GM18498 (cell line): ENCODE measurements at regions not wholly inside any gene's neighbourhood (a gene's known extent, or its start where the extent isn't known, plus 50 kb on each side); places are given as distances from the start of the nearest gene placed in this dataset.
"Not testable (repeated sequence)": the region's sequence is repeated elsewhere in the genome, so short reads cannot be mapped to it uniquely, and the experiment has no call there.

Experiments
- ATAC-seq: cut with Tn5 transposase; IDR thresholded peaks from one replicate; pipeline ENCODE4 v1.9.1; 2021; ENCODE audit warnings: mild to moderate bottlenecking, moderate library complexity; ENCODE audit not compliant: unreplicated experiment

DNA sequence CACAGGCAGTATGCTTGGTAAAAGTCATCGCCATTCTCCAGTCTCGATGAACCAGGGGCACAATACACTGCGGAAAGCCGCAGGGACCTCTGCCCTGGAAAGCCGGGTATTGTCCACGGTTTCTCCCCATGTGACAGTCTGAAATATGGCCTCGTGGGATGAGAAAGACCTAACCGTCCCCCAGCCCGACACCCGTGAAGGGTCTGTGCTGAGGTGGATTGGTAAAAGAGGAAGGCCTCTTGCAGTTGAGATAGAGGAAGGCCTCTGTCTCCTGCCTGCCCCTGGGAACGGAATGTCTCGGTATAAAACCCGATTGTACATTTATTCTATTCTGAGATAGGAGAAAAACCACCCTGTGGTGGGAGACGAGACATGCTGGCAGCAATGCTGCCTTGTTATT, 149.1 kb downstream of the TMEM121 start:
- not testable (repeated sequence) for ATAC-seq

DNA sequence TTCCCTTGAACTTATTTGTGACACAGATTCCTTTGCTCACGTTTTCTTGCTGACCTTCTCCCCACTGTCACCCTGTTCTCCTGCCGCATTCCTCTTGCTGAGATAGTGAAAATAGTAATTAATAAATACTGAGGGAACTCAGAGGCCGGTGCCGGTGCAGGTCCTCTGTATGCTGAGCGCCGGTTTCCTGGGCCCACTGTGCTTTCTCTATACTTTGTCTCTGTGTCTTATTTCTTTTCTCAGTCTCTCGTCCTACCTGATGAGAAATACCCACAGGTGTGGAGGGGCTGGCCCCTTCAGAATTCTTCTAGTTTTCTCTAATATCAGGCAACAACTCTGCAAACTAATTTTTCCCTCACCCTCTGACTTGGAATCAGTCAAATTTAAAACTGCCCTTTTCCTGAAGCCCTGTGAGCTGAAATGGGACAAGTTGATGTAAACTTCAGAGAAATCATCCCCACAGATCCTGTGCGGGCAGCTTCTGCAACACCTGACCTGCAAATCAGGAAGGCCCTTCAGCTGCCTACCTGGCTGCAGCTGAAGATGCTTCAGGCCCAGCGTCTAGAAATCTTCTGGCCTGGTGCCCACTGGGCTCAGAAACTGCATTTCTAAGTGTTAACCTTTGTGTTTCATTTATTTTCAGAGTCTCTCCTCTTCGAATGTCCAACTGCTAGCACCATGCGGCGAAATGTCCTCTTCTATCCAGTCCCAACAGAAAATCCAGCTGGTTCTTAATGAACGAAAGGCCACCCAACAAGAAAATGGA, 149.7 kb downstream of the TMEM121 start:
- ATAC-seq = not testable (repeated sequence)

DNA sequence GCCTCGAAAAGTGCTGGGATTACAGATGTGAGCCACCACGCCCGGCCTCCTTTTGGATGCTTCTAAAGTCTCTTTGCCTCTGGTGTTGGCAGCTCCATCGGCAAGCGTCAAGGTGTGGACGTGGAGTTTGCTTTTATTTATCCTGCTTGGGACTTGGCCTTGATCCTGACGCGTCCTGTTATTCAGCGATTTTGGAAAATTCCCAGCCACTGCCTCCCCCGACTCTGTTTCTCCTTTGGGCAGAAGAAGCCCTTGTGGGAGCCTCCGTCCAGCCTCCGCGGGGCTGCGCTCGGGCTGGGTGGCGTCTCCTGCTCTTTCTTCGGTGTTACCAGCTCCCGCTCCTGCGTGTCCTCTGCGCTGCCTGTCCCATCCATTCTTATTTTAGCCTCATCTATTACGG, 151.7 kb downstream of the TMEM121 start:
- not testable (repeated sequence) for ATAC-seq

DNA sequence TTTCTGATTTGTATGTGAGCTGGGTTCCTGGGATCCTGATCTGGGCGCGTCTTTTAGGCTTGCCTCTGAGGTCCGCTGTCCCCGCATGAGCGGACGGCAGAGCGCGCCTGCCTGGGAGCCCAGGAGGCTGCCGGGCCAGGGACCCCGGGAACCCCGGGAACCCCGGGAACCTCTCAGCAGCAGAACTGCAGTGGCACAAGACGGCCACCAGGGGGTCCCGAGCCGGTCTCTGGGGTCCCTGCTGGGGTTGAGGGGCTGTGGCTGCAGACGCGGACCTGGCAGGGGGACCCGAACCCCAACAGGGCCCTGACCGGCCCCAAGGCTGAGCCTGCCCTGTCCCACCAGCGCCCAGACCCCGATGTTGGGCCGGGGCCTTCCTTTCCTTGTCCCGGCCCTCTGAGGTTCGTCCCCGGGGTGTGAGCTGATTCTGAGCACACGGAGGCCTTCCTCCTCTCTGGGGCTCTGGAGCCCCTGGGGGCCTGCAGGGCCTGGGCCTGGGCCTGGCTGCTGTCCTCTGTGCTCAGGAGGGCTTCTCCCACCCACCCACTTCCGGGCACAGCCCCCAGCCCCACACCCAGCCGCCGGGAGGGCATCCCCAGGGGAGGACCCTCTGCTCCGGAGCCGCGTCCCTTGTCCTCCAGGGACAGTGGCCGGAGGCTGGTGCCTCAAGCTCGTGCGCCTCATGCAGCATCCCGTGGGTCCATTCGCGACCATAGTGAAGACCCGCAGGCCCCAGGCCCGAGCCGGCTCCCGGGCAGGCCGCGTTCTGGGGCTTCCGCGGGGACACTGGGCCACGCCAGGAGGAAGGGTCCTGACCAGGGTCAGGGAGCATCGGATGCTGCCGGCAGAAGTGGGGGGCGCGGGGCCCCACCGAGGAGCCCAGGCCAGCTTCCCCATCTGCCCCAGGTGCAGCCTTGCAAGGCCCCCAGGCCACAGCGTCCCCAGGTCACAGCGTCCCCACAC, 152.9 kb downstream of the TMEM121 start:
- ATAC-seq = peak; percentile 19

DNA sequence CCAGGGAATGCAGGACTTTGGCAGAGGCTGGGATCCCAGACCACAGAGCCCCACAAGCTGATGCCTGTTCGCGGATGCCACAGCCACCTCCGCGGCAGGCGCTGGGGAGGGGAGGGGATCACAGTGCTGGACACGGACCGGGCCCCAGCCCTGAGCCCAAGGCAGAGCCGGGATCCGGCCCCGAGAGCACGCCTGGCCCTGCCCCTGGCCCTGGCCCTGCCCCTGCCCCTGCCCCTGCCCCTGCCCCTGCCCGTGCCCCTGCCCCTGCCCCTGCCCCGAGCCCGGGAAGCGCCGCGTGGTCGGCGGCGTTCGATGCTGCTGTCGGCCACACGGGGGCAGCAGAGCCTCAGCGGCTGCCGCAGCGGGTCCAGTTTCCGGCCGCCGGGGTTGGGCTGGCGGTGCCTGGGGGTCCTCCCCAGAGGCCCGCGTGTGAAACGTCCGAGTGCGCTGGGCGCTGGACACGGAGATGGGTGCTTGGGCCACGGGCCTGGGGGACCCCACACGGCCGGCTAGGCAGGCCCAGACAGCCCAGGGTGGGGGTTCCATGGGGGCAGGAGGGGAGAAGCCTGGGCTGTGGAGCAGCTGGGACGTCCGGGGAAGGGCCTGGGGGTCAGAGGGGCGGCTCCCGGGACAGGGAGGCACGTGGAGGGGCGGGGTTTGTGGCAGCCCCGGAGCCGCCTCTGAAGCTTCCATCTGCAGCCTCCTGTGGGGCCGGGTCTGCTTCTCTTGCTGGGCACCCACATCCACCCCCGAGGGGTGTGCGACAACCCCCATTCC, 153.8 kb downstream of the TMEM121 start:
- peak; percentile 61 for ATAC-seq

DNA sequence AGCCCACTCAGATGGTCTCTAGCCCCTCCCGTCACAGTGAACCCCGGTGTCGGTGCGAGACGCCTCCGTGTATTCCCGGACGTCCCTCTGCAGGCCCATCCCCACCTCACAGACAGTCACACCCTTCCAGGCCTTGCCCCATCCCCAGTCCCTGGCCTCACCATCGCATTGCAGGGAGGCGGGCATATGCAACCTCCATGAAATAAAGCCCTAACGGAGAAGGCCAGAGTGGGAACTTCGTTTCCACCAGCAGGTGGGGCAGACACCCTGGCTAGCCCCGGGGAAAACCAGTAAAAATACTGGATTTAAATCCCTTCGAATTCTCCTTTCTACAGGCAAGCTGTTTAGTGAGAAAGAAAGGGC, 154.3 kb downstream of the TMEM121 start:
- peak; percentile 44 for ATAC-seq

DNA sequence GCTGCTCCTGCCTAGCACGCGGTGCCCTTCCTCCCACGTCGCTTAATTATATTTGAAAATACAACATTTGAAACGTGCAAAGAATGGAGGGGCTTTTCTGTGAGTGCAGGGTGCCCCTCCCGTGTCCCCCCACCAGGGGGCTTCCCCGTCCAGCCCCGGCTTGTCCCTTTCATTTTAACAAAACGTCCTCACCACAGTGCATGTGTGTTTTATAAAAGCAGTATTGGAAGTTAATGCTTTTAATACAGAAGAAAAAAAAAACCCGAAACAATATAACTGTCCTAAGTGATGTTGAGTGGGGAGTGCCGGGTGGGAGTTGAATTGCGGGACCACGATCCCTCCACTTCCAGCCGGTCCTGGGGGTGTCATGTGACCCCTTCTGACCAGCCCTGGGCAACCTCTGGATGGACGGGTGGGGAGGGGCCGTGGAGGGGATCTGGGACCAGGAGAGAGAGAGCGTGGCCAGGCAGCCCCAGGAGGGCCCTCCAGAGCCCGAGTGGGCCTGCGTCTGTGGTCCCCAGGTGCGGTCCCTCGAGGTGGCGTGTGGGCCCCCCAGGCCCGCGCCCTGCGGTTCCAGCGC, 155.3 kb downstream of the TMEM121 start:
- not testable (repeated sequence) for ATAC-seq

DNA sequence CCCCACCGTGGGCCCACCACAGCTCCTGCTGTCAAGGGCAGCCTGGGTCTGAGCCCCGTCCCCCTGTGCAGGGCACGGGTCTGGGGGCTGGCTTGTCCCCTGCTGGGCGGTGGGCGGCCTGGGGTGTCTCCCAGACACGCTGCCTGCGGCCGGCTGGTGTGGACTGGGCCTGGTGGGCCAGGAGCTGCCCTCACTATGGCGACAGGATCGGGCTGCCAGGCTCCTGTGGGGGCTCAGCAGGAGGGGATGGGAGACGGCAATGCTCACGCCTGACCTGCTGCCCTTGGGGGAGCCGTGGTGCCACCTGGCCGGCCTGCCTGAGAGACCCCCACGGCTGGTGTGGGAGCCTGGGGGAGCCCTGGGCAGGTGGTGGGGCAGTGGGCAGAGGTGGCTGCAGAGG, 156.1 kb downstream of the TMEM121 start:
- ATAC-seq = not testable (repeated sequence)

DNA sequence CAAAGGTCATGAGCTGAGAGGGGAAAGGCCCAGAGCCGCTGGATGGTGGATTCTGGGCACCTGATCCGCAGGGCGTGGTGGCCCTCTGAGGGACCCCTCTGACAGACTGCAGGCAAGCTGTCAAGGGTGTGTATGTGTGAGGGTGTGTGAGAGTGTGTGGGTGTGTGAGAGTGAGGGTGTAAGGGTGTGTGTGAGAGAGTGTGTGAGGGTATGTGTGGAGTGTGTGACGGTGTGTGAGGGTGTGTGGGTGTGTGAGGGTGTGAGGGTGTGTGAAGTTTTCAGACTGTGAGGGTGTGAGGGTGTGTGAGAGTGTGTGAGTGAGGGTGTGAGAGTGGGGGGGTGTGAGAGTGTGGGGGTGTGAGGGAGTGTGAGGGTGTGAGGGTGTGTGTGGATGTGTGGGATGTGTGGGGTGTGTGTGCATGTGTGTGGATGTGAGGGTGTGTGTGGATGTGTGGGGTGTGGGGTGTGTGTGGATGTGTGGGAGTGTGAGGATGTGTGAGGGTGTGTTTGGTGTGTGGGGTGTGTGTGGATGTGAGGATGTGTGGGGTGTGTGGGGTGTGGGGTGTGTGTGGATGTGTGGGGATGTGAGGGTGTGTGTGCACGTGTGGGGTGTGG, 156.7 kb downstream of the TMEM121 start:
- ATAC-seq = no peak

DNA sequence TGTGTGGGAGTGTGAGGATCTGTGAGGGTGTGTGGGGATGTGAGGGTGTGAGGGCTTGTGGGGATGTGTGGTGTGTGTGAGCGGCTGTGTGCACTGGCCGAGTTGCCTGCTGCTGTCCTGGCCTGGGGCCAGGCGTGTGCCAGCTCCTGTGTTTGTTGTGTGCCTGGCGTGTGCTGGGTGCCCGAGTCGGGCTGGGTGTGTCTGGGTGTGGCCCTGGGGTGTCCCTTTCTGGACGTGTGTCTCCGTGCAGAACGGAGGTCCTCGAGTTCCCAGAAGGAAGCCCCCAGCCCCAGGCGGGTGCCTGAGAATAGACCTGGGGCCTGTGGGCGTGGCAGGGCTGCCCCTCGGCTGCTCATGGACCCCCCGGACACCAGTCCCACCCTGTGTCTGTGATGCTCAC, 157.7 kb downstream of the TMEM121 start:
- ATAC-seq = not testable (repeated sequence)

DNA sequence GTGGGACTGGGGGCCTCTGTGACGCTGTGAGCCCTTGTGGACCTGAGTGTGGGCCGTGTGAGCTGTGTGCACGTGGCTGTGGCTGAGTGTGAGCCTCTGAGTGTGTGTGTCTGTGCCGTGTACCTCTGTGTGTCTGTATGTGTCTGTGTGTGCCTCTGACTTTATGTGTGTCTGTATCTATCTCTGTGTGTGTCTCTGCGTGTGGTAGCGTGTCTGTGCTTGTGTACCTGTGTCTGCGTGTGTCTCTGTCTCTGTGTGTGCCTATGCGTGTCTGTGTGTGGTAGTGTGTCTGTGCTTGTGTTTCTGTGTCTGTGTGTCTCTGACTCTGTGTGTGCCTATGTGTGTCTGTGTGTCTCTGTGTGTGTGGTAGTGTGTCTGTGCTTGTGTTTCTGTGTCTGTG, 158.2 kb downstream of the TMEM121 start:
- ATAC-seq = not testable (repeated sequence)

DNA sequence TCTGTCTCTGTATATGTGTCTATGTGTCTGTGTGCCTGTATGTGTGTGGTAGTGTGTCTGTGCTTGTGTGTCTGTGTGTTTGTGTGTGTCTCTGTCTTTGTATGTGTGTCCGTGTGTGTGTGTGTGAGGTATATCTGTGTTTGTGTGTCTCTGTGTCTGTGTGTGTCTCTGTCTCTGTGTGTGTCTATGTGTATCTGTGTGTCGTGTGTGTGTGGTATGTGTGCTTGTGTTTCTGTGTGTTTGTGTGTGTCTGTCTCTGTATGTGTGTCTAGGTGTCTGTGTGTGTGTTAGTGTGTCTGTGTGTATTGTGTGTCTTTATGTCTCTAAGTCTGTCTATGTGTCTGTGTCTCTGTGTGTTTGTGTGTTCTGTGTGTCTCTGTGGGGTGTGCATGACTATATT, 158.6 kb downstream of the TMEM121 start:
- ATAC-seq = no peak

DNA sequence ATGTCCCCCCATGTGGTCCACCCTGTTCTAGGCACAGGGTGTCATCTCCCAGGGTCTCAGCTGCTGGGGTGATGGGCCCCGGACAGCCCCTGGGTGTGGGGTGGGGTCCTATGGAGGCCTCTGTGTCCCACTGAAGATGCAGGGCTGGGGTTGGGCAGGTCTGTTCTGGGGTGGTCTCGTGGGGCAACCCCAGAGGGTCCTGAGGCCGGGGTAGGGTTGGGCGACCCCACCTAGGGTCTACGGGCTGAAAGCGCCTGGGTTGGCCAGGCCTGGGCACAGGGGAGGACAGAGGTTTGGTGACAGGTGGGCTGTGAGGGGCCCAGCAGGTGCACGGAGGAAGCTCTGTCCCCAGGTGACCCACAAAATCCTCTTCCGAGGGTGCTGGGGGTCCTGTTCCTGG, 159.2 kb downstream of the TMEM121 start:
- not testable (repeated sequence) for ATAC-seq

DNA sequence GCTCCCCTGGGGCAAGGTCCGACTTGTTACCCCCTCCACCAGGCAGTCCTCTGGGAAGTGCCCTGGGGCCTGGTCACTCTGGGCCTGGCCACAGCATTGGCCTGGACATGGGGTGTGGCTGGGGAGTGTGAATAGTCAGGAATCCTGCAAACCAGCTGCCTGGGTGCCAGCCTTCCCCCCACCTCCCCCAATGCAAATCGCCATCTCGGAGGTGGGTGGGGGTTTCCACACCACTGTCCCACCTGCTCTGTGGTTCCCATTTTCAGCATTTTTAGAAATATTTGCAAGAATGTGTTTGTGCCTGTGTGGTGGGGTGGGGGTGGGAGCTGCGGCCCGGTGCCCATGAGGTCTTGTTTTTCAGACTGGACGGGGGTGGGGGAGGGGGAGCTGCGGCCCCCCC, 159.7 kb downstream of the TMEM121 start:
- ATAC-seq = peak; percentile 42

DNA sequence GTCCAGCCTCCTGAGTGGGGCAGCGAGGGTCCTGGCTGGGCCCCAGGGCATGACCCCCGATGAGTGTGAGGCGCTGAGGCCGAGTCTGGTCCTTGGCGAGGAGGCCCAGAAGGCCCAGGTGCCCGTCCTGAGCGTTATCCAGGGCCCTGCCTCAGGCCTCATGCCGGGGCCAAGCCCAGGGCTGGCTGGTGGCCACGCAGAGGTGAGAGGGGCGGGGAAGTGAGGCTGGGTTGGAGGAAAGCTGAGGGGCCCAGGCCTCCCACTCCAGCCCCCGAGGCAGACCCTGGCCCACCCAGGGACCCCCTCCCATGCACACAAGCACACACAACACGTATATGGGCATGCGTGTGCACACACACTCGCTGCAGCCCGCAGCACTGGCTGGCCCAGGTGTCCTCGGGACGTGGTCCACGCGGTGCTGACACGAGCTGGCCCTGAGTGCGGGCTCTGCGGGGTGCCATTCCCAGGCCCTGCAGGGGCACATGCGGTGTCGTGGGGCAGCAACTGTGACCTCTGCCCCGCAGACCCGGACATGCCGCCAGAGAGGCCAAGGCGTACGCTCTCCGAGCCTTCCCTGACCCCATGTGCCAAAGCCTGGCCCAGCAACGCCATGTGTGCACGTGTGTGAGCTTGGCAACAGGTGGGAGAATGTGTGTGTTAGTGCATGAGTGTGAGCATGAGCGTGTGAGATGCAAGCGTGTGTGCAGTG, 160.2 kb downstream of the TMEM121 start:
- peak; percentile 26 for ATAC-seq

DNA sequence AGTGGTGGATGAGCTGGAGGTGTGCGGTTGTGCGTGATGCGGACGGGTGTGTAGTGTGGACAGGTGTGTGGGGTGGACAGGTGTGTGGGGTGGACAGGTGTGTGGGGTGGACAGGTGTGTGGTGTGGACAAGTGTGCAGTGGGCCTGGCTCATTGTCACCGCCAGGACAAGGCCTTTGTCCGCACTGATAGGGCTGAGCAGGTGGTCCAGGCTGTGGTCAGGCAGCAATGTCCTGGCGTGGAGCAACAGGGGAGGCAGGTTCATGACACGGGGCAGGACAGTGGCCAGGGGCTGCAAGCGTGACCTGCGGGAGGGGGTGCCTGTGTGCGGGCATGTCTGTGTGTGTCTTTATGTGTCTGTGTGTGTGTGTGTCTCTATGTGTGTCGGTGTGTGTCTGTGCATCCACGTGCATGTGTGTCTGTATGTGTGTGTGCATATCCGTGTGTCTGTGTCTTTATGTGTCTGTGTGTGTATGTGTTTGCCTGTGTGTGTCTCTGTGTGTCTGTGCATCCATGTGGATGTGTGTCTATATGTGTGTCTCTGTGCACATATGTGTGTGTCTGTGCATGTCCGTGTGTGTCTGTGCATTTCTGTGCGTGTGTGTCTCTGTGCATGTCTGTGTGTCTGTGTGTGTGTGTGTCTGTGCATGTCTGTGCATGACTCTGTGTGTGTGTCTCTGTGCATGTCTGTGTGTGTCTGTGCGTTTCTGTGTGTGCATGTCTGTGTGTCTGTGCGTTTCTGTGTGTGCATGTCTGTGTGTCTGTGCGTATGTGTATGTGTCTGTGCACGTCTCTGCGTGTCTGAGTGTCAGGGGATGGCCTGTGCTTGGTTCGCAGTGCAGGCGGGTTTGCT, 161.0 kb downstream of the TMEM121 start:
- ATAC-seq = not testable (repeated sequence)

DNA sequence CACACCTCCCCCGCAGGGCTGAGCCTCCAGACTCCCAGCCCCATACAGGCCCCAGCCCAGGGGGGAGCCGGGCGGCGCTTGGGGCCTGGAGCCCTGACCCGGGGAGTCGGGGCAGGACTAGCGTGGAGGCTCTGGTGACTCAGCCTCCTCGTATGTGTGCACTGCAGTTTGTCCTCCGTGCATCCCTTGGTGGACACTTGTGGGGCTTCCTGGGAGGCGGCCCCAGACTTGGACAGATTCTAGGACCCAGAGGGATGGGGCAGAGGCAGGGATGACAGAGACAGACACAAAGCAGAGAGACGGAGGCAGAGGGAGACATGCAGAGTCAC, 161.6 kb downstream of the TMEM121 start:
- ATAC-seq = peak; percentile 40

DNA sequence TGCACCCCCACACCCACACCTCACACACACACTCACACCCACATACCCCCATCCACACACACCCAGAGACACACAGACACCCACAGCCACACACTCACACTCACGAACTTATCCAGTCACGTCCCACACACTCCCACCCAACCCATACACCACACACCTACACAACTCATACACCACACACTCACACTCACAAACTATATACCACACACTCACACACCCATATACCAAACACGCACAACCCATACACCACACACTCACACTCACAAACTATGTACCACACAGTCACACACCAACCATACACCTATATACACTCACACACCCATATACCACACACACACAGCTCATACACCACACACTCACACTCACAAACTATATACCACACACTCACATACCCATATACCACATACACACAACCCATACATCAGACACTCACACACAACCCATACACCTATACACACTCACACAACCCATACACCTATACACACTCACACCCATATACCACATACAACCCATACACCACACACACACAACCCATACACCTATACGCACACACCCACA, 162.4 kb downstream of the TMEM121 start:
- not testable (repeated sequence) for ATAC-seq

DNA sequence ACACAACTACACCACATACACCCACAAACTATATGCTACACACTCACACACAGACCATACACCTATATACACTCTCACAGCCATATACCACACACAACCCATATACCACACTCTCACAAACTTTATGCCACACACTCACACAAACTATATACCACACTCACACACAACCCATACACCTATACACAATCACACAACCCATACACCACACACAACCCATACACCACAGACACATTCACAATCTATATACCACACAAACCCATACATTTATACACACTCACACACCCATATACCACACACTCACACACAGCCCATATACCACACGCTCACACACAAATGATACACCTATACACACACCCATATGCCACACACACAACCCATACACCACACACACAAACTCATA, 163.3 kb downstream of the TMEM121 start:
- ATAC-seq = no peak
